ENCODE measurements at regions not wholly inside any gene's neighbourhood (a gene's known extent, or its start where the extent isn't known, plus 50 kb on each side); places are given as distances from the start of the nearest gene placed in this dataset.

GRCh38 chr2:204436230-204436629 is 109.0 kb upstream of the PARD3B start:
- no peak for DNase-seq (ENCODE audit: low spot score)

DNA sequence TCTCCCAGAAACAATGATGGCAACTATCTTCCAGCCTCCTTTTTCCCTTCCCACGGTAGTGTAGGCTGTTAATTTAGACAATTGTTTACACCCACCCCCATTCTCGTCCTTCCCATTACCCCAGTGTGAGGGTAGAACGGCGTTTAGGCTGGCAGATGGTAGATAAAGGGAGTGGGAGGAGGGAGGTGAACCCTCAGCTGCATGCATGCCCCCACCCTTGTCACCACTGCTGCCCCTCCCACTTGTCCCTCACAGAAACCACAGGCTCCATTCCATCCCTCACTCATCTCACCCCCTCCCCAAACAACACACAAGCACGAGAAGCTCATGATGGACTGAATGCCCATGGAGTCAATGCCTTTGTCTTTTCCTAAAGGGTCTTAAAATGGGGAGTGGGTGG is 107.9 kb upstream of the PARD3B start:
- DNase-seq (ENCODE audit: low spot score), result no peak

DNA sequence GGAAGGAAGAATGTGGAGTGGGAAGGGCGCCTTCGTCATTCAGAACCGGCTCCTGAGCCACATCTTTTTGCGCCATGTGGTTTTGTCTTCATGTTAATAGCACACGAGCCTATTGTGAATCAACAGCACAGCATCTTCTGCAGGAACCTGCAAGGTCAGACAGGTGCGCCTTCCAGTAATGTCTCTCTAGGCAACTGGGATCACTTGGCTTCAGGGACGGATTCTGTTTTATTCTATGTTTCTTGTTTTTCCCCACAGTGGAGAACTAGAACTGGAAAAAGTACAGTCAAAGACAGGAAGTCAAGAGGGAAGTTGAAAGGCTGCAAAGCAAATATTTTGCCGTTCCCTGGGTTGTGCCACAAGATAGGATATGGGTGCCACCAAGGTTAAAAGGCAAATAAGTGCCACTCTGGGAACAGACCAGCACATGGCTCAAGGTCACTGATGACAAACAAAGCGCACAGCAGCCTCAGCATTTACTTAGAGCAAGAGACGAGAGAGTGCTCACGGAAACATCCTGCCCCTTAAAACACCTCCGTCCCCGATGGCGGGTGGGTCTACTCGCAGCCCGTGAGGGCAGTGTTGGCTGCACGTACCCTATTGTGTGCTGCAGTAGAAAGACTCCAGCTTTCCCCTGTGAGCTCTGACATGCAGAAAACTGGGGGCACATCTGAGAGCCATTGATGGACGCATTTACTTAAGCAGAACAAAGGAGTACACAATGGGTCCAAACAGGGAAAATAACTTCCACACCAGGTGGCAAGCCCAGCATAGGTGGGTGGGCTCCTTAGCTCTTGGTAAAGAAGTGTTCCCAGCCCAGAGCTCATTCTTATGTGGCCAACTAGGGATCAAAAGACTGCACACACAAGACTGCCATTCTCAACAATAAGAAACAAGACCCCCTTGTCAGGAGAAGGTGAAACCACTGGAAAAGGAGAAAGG is 107.2 kb upstream of the PARD3B start:
- no peak for DNase-seq (ENCODE audit: low spot score)

- no peak for DNase-seq (ENCODE audit: low spot score)
Measured at GRCh38 chr2:204441316-204441715, 104.0 kb upstream of the PARD3B start.

DNA sequence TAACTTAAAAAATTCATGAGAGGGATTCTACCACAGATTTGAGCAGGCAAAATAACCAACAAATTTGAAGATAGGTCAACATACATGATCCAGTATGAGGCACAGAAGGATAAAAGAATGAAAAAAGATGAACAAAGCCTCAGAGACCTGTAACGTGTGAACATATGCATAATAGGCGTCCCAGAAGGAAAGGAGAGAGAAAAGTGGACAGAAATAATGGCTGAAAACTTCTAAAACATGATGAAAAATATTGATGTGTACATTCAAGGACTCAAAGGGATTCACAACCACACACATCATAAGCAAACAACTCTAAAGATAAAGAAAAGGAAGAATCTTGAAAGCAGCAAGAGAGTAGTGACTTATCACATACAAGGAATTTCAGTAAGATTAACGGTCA is 100.1 kb upstream of the PARD3B start:
- no peak for DNase-seq (ENCODE audit: low spot score)

DNA sequence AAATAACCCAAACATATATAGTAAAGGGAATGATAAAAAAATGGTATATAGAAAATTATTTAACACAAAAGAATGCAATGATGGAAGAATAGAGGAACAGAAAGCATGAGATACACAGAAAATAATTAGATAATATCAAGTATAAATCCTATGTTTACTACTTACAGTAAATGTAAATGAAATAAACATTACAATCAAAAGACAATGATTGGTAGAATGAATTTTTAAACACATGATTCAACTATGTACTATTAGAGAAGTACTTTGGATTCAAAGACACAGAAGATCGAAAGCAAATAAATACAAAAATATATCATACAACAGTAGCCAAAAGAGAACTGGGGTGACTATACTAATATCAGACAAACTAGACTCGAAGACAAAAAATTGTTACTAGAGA is 97.6 kb upstream of the PARD3B start:
- DNase-seq (ENCODE audit: low spot score), result no peak

DNA sequence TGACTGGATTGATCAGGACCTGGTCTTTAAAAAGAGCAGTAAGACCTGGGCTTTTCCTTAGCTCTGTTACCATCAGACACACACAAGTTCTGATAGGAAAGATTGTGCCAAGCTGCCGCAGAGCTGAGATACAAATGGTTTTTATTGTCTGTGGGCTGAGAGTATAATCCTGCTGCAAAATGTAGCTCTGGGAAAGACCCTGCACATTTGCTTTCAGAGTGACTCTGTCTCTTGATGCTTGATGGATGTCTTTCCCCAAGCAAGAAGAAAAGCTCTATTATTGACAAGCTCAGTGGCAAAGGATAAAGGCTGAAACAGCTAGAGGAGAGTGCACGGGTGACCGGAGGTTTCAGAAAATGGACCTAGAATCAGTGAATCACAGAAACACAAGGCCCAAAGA is 95.3 kb upstream of the PARD3B start:
- DNase-seq (ENCODE audit: low spot score), result no peak

DNA sequence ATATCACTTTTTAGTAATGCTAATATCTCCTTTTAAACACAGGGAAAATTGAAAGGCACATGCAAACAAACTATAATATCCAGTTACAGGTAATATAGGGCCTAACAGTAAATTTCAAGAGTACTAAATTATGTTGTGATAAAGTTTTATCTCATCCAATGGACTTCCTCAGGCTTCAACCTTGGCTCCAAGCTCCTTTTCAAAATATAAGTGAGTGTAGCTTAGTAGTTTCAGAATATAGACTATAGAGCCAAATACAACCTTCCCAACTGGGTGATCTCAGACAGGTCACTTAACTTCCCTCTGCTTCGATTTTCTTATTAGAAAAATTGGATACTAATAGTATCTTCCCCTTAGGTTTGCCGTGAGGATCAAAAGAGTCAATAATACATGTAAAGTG is 93.5 kb upstream of the PARD3B start:
- no peak for DNase-seq (ENCODE audit: low spot score)

DNA sequence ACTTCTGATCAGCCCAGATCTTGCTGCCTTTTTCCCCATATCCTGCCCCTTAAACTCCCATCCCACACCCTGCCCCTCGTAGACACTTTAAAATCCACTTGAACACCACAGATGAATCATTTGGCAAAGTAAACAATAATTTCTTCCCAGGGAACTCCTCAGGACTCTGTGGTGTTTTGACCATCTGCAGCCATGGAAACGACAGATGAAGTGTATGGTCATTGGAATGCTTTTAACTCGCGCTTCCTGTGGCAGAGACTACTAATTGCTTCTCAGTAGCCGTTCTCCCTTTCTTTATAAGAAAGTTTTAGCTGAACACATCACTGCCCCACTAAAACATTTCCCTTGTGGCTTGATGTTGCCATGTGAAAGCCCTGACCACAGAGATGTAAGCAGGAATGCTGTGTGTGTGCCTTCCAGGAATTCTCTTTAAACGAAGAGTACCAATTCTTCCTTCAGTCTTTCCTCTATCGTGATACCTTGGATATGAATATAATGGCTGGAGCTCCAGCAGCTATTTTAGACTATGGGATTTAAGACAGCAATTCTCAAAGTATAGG is 92.7 kb upstream of the PARD3B start:
- DNase-seq (ENCODE audit: low spot score), result no peak

GRCh38 chr2:204453730-204454167 is 91.5 kb upstream of the PARD3B start:
- no peak for DNase-seq (ENCODE audit: low spot score)

- no peak for DNase-seq (ENCODE audit: low spot score)
Measured at GRCh38 chr2:204454672-204455380, 90.4 kb upstream of the PARD3B start.

DNA sequence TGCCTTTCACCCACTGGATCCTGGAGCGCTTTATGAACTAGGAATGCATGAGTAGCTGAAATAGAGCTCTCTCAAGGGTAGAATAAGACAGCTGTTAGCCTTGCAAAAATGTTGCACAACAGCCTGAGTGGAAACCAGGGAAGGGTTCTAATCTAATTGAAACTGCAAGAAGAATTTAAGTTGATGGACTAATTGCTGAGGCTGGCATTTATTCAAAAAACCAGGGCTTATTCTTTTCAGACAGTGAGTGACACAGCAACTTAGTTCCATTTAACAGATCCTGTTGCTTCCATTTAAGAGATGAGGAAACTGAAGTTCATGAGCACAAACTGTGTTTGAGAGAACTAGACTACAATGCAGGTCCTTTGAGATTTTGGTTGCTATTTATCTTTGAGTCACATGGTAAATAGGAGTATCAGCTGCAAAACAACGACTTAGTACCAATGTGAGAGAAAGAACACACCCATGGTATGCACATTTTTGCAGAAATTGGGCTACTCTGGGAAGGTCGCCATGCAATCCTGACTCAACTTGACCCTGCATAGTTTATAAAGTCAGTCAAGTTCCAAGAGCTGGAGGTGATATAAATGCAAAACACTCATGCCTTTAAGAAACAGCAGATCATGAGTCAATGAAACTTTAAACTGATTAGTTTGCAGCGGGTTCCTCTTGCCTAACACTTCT is 76.4 kb upstream of the PARD3B start:
- no peak for DNase-seq (ENCODE audit: low spot score)

GRCh38 chr2:204470178-204470620 is 75.1 kb upstream of the PARD3B start:
- DNase-seq (ENCODE audit: low spot score), result no peak

DNA sequence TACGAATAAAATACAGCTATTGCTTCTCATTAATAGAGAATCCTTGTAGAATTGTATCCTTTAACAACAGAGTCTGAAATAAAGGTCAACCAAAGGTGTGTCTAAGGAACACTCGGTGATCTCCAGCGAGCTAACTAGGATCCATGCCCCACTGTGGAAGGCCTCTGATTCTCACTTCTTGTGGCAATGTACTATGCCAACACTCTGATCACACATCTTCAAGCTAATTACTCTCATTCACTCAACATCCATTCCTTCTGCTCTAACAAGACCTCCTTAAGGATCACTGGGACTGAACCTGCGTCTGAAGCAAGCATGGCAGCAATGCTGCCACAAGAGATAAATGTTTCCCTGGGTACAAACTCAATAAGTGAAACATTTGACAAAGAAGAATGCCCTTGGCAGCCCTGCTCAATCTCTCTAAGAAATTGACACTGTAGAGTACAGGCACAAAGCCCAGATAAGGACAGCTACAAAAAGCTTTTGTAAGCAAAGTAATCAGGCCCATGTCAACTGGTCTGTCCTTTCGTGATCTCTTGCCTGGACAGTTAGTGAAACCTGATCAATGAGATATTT is 74.6 kb upstream of the PARD3B start:
- DNase-seq (ENCODE audit: low spot score), result no peak

DNA sequence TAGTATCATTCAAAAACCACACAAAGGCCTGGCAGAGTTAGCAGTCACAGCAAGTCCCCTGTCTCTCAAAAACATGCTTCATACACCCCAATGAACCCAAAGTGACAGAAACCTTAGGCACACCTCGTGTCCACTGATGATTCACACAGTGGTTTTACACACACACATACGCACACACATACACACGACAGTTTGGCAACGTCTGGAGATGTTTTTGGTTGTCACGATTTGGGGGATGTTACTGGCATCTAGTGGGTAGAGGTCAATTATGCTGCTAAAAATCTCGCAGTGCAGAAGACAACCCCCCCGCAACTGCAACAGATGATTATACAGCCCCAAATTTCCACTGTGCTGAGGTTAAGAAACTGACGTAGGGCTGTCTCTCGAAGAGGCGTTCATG is 72.9 kb upstream of the PARD3B start:
- no peak for DNase-seq (ENCODE audit: low spot score)

DNA sequence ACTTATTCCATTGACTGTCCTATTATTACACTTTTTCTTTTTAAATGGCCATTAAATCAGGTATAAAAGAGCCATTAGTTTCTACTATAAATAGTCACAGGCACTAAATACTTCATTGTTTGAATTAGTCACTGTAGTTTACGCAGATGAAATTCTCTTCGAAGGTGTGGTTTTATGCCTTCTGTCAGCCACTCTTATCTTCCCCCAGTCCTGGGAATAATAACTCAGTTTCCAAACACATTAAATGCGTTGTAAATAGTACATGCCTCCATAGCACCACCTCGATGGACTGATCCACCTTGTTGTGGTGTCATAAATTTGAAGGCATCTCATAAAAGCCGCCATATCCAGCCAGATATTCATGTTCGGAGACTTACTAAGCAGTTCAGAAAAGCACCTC is 72.1 kb upstream of the PARD3B start:
- no peak for DNase-seq (ENCODE audit: low spot score)

GRCh38 chr2:204475399-204475798 is 69.9 kb upstream of the PARD3B start:
- DNase-seq (ENCODE audit: low spot score), result no peak

- no peak for DNase-seq (ENCODE audit: low spot score)
Measured at GRCh38 chr2:204477358-204477950, 67.8 kb upstream of the PARD3B start.

GRCh38 chr2:204479557-204479956 is 65.7 kb upstream of the PARD3B start:
- DNase-seq (ENCODE audit: low spot score), result no peak

GRCh38 chr2:204480676-204481075 is 64.6 kb upstream of the PARD3B start:
- no peak for DNase-seq (ENCODE audit: low spot score)

DNA sequence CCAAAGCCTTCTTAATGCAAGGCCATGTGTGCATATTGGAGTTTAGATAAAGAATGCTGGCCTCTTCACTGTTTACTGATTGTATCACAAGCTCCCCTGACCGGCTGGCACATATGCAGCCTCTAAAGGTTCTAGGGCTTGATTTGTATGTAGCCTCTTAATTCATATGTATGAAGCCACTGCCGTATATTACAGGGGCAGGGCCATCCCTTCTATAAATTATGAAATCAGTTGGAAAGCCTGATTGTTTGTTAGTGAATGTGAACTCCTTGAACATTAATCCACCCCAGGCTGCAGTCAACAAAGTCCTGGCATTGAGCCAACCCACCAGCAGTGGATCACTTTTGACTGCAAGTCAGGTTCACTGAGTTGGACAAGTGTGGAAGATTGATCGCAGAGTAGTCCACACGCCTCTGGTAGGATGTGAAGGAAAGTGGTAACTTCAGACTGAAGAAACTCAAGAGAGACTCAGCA is 61.6 kb upstream of the PARD3B start:
- DNase-seq (ENCODE audit: low spot score), result no peak

All from putamen (tissue), 1 donor.